ENCODE measurements at regions not wholly inside any gene's neighbourhood (a gene's known extent, or its start where the extent isn't known, plus 50 kb on each side); places are given as distances from the start of the nearest gene placed in this dataset.

GRCh38 chr9:103319979-103320378 lies 324.8 kb downstream of the CYLC2 start:
- no peak for TF ChIP-seq GATA2 (IDR thresholded peaks at IDR 0.05; ENCODE audit: low read depth, low read length)
- no peak for TF ChIP-seq GATA3 (IDR thresholded peaks at IDR 0.05; ENCODE audit: low read depth, low read length)

Measured in SH-SY5Y (cell line).